Parathyroid adenoma (tissue), 2 donors: ENCODE measurements at regions not wholly inside any gene's neighbourhood (a gene's known extent, or its start where the extent isn't known, plus 50 kb on each side); places are given as distances from the start of the nearest gene placed in this dataset.

Experiments used
- H2AFZ ChIP-seq: fragments of 300-600 bp; sonication (generic); one replicate; pipeline ENCODE4 v1.7.0; 2017; ENCODE audit warnings: antibody characterized with exemption, mild to moderate bottlenecking
- H3K27ac ChIP-seq: fragments of 300-600 bp; sonication (generic); one replicate; pipeline ENCODE4 v1.7.0; 2017
- H3K27me3 ChIP-seq: fragments of 300-600 bp; sonication (generic); one replicate; pipeline ENCODE4 v1.7.0; 2017; ENCODE audit warnings: low read length; ENCODE audit not compliant: control insufficient read depth, insufficient read depth
- H3K36me3 ChIP-seq: fragments of 300-600 bp; sonication (generic); one replicate; pipeline ENCODE4 v1.7.0; 2017; ENCODE audit warnings: low read length; ENCODE audit not compliant: control insufficient read depth, insufficient read depth
- H3K4me1 ChIP-seq: fragments of 300-600 bp; sonication (generic); one replicate; pipeline ENCODE4 v1.7.0; 2017; ENCODE audit warnings: control low read depth
- H3K4me2 ChIP-seq: fragments of 300-600 bp; sonication (generic); one replicate; pipeline ENCODE4 v1.7.0; 2017; ENCODE audit warnings: low read length
- H3K4me3 ChIP-seq: fragments of 300-600 bp; sonication (generic); one replicate; pipeline ENCODE4 v1.7.0; 2017; ENCODE audit warnings: low read depth, low read length
- H3K79me2 ChIP-seq: fragments of 300-600 bp; sonication (generic); one replicate; pipeline ENCODE4 v1.7.0; 2017; ENCODE audit warnings: control low read depth
- H3K9ac ChIP-seq: fragments of 300-600 bp; sonication (generic); one replicate; pipeline ENCODE4 v1.7.0; 2017; ENCODE audit warnings: mild to moderate bottlenecking
- H3K9me3 ChIP-seq: fragments of 300-600 bp; sonication (generic); one replicate; pipeline ENCODE4 v1.7.0; 2017; ENCODE audit warnings: low read length; ENCODE audit not compliant: control insufficient read depth
- CTCF ChIP-seq: fragments of 300-600 bp; sonication (generic); IDR thresholded peaks from one replicate; pipeline ENCODE4 v1.7.0; 2017; ENCODE audit warnings: antibody characterized with exemption, mild to moderate bottlenecking
- donor health status: primary hyperparathyroidism.

GRCh38 chr16:48969611-48970010 lies 312.0 kb downstream of the CBLN1 start:
- H3K4me1 ChIP-seq = no peaks in the 10 kb centered on the region
- no peaks in the 10 kb centered on the region for H3K9me3 ChIP-seq
- H3K36me3 ChIP-seq = no peaks in the 10 kb centered on the region
- TF ChIP-seq CTCF = no peak
- no peak overlapping the region for H3K27ac ChIP-seq
- no peaks in the 10 kb centered on the region for H3K27me3 ChIP-seq
- no peak overlapping the region for H3K4me3 ChIP-seq
- H3K9ac ChIP-seq = no peak overlapping the region
- no peaks in the 10 kb centered on the region for H3K79me2 ChIP-seq
- no peak overlapping the region for H3K4me2 ChIP-seq
- H2AFZ ChIP-seq = no peak overlapping the region

GRCh38 chr16:48965386-48965785 lies 316.3 kb downstream of the CBLN1 start:
- Histone ChIP-seq H3K27ac (no peak overlapping the region), H3K4me1 (no peaks in the 10 kb centered on the region), H3K9me3 (no peaks in the 10 kb centered on the region), H3K9ac (no peak overlapping the region), H3K4me2 (no peak overlapping the region), H3K4me3 (no peak overlapping the region), H3K79me2 (no peaks in the 10 kb centered on the region), H2AFZ (no peak overlapping the region), H3K27me3 (no peaks in the 10 kb centered on the region), H3K36me3 (no peaks in the 10 kb centered on the region)
- no peak for TF ChIP-seq CTCF

GRCh38 chr16:48963901-48964615 lies 317.6 kb downstream of the CBLN1 start:
- no peaks in the 10 kb centered on the region for H3K79me2 ChIP-seq
- H3K27ac ChIP-seq = no peak overlapping the region

GRCh38 chr16:48963306-48963705 lies 318.3 kb downstream of the CBLN1 start:
- Histone ChIP-seq H3K36me3 (no peaks in the 10 kb centered on the region), H2AFZ (no peak overlapping the region), H3K79me2 (no peaks in the 10 kb centered on the region), H3K4me1 (peaks cover 5% of the 10 kb centered on the region), H3K27ac (no peak overlapping the region), H3K4me2 (no peak overlapping the region), H3K27me3 (no peaks in the 10 kb centered on the region), H3K9me3 (no peaks in the 10 kb centered on the region), H3K9ac (no peak overlapping the region), H3K4me3 (no peak overlapping the region)
- TF ChIP-seq CTCF = no peak

More at GRCh38 chr16:48963901-48964615, 317.6 kb downstream of the CBLN1 start:
- H3K4me1 ChIP-seq = peaks cover 5% of the 10 kb centered on the region
- no peak overlapping the region for H3K4me3 ChIP-seq
- H3K27me3 ChIP-seq = no peaks in the 10 kb centered on the region
- no peaks in the 10 kb centered on the region for H3K36me3 ChIP-seq
- no peak overlapping the region for H3K9ac ChIP-seq
- no peak for TF ChIP-seq CTCF
- no peak overlapping the region for H3K4me2 ChIP-seq
- no peak overlapping the region for H2AFZ ChIP-seq
- no peaks in the 10 kb centered on the region for H3K9me3 ChIP-seq

- Histone ChIP-seq H3K36me3 (no peaks in the 10 kb centered on the region), H3K9ac (no peak overlapping the region), H3K4me3 (no peak overlapping the region), H3K9me3 (no peaks in the 10 kb centered on the region), H2AFZ (no peak overlapping the region), H3K27me3 (no peaks in the 10 kb centered on the region), H3K4me1 (peaks cover 5% of the 10 kb centered on the region), H3K4me2 (no peak overlapping the region), H3K79me2 (no peaks in the 10 kb centered on the region), H3K27ac (no peak overlapping the region)
- no peak for TF ChIP-seq CTCF
Observed at GRCh38 chr16:48961546-48961945, 320.1 kb downstream of the CBLN1 start.
